ENCODE measurements at regions not wholly inside any gene's neighbourhood (a gene's known extent, or its start where the extent isn't known, plus 50 kb on each side); places are given as distances from the start of the nearest gene placed in this dataset.

DNA sequence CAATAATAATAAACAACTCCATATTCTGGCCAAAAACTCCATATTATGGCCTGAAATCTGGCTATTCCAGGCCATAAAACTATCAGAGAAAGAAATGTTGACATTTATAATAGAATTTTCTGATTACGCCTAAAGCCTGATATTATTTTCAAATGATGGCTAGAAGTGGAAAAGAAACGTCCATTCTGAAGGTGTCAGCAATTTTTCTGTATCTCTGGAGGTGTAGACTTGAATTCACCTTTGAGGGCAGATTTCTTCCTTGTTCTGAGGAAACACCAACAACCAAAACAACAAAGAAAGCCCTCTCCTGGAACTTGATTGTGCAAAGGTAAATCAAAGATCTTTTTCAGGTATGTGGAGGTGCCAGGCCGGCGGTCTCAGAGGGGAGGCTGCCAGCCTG lies 390.7 kb downstream of the DMAC1 start:
- DNase-seq (ENCODE audit: low read depth, low spot score) = no peak
- POLR2A ChIA-PET = no interaction called here
- CTCF ChIA-PET = no interaction called here
- TF ChIP-seq, protein P1, sequence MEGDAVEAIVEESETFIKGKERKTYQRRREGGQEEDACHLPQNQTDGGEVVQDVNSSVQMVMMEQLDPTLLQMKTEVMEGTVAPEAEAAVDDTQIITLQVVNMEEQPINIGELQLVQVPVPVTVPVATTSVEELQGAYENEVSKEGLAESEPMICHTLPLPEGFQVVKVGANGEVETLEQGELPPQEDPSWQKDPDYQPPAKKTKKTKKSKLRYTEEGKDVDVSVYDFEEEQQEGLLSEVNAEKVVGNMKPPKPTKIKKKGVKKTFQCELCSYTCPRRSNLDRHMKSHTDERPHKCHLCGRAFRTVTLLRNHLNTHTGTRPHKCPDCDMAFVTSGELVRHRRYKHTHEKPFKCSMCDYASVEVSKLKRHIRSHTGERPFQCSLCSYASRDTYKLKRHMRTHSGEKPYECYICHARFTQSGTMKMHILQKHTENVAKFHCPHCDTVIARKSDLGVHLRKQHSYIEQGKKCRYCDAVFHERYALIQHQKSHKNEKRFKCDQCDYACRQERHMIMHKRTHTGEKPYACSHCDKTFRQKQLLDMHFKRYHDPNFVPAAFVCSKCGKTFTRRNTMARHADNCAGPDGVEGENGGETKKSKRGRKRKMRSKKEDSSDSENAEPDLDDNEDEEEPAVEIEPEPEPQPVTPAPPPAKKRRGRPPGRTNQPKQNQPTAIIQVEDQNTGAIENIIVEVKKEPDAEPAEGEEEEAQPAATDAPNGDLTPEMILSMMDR (IDR thresholded peaks at IDR 0.05; ENCODE audit: insufficient read depth, low read length, missing control alignments) = no peak
- no peak overlapping the region for H3K4me3 ChIP-seq (ENCODE audit: low read depth, low read length)

DNA sequence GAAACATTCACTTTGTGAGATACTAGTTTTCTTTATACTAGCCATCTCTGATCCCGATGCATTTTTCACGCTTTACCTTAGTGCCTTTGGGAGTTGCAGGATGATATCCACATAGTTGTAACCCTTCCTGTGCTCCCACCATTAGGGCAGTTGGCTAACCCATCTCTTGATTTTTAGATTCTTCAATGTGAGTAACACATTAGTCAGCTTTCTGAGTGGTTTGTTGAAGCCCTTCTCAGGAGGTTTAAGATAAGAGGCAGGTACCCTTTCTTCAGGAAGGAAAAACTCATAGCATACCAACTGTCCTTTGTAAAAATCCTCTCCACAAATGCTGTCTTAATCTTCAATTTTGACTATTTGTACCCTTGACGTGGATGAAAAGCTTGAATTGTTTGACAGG lies 392.3 kb downstream of the DMAC1 start:
- TF ChIP-seq, protein P1 (IDR thresholded peaks at IDR 0.05; ENCODE audit: insufficient read depth, low read length, missing control alignments) = no peak
- DNase-seq (ENCODE audit: low read depth, low spot score) = no peak
- POLR2A ChIA-PET = no interaction called here
- H3K4me3 ChIP-seq (ENCODE audit: low read depth, low read length) = no peak overlapping the region
- CTCF ChIA-PET = no interaction called here

DNA sequence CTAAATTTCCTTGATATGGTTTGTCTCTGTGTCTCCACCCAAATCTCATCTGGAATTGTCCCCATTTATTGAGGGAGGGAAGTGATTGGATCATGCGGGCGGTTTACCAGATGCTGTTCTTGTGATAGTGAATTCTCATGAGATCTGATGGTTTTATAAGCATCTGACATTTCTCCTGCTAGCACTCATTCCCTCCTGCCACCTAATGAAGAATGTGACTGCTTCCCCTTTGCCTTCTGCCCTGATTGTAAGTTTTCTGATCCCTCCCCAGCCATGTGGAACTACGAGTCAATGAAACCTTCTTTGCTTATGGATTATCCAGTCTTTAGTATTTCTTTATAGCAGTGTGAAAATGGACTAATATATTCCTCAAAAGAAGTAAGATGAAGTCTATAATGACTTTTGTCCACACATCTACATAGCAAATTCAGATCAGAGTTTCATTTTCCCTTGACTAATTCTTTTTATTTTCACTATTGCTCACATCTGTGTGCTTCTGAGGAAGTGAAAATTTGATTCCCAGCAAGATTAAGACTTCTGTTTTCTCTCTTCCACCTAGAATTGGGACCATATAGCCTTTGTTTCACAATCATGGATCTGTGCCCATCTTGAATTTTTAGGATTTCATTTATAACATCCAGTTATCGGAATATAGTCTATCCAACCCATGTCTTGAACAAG lies 393.5 kb downstream of the DMAC1 start:
- CTCF ChIA-PET = no interaction called here
- TF ChIP-seq, protein P1 (IDR thresholded peaks at IDR 0.05; ENCODE audit: insufficient read depth, low read length, missing control alignments) = no peak
- no peak for DNase-seq (ENCODE audit: low read depth, low spot score)
- no peak overlapping the region for H3K4me3 ChIP-seq (ENCODE audit: low read depth, low read length)
- POLR2A ChIA-PET = no interaction called here

DNA sequence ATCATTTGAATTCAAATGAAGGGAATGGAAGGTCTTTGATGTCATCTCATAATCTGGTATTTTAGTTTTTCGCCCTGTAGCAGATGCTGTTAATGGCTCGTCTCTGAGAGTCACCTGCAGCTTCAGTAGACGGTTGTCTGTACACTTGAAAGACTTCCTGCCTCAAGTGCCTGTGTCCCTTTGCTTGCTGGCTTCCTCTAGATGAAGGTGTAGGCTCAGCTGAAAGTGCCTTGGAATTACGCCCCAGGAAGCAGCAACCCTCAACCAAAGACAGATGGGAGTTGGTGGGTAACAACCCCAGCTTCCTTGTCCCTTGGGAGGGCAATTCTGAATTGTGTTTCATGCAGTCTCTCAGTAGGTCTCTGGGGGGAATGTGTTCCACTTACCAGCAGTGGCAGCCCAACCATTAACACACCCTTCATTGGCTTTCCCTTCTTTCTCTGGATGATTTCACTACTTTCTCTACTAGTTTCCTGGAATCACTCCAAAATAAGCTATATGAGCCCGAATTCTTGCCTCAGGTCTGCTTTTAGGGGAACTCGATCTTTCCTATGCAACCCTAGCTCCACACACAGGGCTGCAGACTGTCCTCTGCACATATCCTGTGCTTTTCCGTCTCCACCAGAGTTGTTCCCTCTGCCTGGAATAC lies 395.6 kb downstream of the DMAC1 start:
- H3K4me3 ChIP-seq (ENCODE audit: low read depth, low read length) = no peak overlapping the region
- no peak for DNase-seq (ENCODE audit: low read depth, low spot score)
- ChIA-PET POLR2A (no interaction called here), CTCF (no interaction called here)
- TF ChIP-seq, protein P1 (IDR thresholded peaks at IDR 0.05; ENCODE audit: insufficient read depth, low read length, missing control alignments) = no peak

DNA sequence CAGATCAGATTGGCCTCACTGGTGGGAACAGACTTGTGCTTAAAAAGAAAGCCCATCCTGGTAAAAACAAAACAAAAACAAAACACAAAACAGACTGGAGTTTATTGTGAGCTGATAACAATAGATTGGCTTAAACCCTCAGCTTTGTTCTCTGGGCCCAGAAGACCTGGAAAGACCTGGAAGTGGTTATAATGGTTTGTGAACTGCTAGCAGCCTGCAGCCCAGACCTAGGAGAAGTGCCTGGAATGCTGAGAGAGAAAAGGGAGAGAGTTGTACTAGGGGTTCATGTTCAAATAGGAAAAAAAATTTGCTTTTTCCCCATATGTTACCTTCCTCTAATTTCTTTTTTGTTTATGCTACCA lies 396.6 kb downstream of the DMAC1 start:
- H3K4me3 ChIP-seq (ENCODE audit: low read depth, low read length) = no peak overlapping the region
- CTCF ChIA-PET = no interaction called here
- no peak for DNase-seq (ENCODE audit: low read depth, low spot score)
- POLR2A ChIA-PET = no interaction called here
- TF ChIP-seq, protein P1 (IDR thresholded peaks at IDR 0.05; ENCODE audit: insufficient read depth, low read length, missing control alignments) = no peak

DNA sequence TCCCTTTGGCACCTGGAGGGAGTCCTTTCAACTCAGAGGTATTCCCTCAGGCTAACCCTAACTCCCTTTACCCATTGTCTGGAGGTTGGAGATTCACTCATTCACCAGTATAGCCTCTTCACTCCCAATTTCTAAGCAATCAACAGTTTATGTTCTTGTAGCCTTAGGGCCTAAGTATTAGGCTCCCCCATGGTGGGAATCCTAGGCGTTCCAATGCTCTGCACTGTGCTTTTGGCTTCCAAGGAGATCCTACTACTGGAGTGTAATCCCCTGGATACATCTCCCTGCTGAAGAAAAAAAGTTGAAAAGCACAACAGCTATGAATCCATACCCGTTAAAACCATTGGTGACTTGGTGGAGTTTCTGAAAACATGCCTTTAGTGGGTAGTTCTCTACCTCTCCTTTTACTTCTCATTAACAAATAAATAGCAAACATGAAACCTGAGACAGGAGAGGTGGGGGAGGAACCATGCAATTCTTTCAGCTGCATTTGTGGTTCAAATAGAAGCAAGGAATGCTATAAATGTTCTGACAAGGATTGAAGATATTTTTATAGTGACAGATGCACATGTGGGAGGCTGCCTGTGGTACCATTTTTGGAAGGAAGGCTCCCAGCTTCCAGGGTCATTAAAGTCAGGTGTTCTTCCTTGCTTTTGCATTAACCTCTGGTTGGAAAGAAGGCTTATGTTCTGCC lies 397.1 kb downstream of the DMAC1 start:
- H3K4me3 ChIP-seq (ENCODE audit: low read depth, low read length) = no peak overlapping the region
- ChIA-PET POLR2A (no interaction called here), CTCF (interaction anchor here (0.6 kb wide), 1 partner anchor 1085 kb away, joined by 3 read pairs; no protein-coding TSS in a partner anchor)
- TF ChIP-seq, protein P1 (IDR thresholded peaks at IDR 0.05; ENCODE audit: insufficient read depth, low read length, missing control alignments) = no peak
- no peak for DNase-seq (ENCODE audit: low read depth, low spot score)
